Epithelial cell of esophagus (primary cell): ENCODE measurements at regions not wholly inside any gene's neighbourhood (a gene's known extent, or its start where the extent isn't known, plus 50 kb on each side); places are given as distances from the start of the nearest gene placed in this dataset.

Experiments
- DNase-seq: peaks from one replicate; pipeline ENCODE4 v3.0.0; 2010; ENCODE audit warnings: low read depth
- H3K4me3 ChIP-seq: 2 replicates; pipeline ENCODE4 v1.5.1; 2011; ENCODE audit warnings: mild to moderate bottlenecking, low read length, control low read depth
- TF ChIP-seq, protein P1 (sequence below): IDR thresholded peaks from 2 replicates; pipeline ENCODE4 v1.5.1; 2011; ENCODE audit warnings: low read depth, mild to moderate bottlenecking, low read length, control low read depth, inconsistent platforms; ENCODE audit not compliant: insufficient read depth; ENCODE audit errors: missing control alignments

DNA sequence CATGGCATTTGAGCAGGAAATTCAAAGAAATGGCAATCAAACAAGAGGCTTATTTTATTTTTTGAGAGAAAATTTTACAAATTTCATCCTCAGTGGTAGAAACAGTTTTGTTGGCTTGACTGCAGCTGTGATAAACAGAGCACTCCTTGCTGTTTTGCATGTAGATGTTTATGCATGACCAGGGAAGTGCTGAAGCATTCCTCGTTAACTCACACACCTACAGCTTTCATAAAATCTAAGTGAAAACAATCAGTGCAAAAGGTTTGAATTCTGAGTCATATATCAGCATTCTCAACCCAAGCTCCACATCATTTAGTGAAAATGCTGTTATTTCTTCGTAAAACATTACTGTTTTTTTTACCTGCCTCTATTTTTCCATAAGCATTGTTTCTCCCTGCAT lies 146.6 kb upstream of the CCDC68 start:
- H3K4me3 ChIP-seq = no peak overlapping the region
- TF ChIP-seq, protein P1, sequence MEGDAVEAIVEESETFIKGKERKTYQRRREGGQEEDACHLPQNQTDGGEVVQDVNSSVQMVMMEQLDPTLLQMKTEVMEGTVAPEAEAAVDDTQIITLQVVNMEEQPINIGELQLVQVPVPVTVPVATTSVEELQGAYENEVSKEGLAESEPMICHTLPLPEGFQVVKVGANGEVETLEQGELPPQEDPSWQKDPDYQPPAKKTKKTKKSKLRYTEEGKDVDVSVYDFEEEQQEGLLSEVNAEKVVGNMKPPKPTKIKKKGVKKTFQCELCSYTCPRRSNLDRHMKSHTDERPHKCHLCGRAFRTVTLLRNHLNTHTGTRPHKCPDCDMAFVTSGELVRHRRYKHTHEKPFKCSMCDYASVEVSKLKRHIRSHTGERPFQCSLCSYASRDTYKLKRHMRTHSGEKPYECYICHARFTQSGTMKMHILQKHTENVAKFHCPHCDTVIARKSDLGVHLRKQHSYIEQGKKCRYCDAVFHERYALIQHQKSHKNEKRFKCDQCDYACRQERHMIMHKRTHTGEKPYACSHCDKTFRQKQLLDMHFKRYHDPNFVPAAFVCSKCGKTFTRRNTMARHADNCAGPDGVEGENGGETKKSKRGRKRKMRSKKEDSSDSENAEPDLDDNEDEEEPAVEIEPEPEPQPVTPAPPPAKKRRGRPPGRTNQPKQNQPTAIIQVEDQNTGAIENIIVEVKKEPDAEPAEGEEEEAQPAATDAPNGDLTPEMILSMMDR = no peak
- no peak for DNase-seq

DNA sequence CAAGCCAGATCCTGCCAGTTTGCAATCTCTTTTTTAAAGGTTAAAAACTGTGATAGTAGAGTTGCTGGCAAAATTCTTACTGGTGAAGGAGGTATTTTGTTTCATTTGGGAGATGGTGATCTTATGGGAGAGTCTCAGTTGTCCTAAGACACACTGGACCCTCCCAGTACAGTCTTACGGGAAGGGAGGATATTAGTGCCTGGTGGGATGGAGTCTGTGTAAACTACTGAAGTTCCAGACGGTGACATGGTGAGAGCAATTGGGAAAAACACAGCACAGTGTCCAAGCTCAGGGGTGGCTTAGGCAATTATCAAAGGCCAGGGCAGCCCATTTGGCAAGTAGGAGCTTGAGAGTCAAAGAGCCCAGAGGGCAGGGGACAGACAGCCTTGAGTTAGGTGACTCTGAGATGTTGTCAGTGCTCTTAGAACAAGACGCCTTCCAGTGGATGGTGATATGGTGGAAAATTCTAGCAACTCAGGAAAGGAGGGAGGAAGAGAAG lies 143.7 kb upstream of the CCDC68 start:
- no peak for DNase-seq
- H3K4me3 ChIP-seq = no peak overlapping the region
- TF ChIP-seq, protein P1 = no peak

DNA sequence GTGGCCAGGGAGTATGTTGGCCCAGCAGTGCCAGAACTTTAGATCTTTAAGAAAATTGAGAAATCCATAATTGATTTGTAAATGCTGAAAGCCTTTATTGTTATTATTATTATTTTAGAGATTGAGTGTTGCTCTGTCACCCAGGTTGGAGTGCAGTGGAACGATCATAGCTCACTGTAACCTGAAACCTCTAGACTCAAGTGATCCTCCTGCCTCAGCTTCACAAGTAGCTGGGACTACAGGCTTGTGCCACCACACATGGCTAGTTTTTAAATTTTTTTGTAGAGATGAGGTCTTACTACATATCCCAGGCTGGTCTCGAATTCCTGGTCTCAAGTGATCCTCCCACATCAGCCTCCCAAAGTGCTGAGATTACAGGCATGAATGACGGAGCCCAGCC lies 143.2 kb upstream of the CCDC68 start:
- H3K4me3 ChIP-seq = no peak overlapping the region
- no peak for DNase-seq
- TF ChIP-seq, protein P1 = no peak

DNA sequence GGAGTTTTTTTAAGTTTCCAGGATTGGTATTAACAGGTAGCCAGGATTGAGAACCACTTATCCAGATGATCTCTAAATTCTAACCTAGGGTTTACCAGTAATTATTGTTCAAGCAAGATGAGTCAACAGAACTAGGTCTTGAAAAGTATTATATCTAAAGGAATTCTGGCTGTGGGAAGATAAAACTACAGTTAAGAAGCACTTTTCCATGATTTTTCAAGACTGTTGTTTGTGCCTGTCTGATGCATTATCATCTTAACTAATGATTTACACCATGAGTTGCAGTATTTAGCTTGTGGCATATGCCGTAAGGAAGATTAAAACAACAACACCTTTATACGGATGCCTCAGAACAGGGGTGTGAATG lies 142.2 kb upstream of the CCDC68 start:
- DNase-seq = no peak
- TF ChIP-seq, protein P1 = no peak

DNA sequence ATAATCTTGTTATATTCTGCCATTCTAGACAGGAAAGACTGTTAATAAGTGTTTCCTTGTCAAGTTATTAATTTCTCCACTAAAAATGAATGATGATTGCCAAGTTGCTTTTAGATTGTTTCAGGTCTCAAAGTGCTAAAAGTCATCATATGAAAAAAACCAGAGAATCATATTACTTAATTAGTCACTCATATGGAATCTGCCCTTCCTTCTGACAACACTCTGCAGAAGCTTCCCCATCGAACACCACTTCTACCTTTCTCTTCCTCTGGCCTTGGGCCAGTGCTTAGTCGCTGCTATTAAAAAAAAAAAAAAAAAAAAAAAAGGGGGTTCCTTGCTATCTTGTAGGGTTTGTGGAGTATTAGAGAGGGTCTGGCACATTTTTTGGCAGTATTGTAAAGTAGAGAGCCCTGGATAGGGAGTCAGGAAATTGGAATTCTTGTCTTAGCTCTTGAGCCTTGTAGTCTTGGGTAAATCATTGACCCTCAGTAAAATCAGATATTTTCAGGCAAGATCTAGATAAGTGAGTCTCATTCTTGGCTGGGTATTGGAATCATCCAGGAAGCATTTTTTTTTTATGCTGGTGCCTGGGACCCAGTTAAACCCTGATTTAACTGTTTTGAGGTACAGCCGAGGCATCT lies 141.7 kb upstream of the CCDC68 start:
- peak; percentile 86 for DNase-seq
- TF ChIP-seq, protein P1 = no peak
- no peak overlapping the region for H3K4me3 ChIP-seq

More for the DNA sequence above, 142.2 kb upstream of the CCDC68 start:
- no peak overlapping the region for H3K4me3 ChIP-seq

DNA sequence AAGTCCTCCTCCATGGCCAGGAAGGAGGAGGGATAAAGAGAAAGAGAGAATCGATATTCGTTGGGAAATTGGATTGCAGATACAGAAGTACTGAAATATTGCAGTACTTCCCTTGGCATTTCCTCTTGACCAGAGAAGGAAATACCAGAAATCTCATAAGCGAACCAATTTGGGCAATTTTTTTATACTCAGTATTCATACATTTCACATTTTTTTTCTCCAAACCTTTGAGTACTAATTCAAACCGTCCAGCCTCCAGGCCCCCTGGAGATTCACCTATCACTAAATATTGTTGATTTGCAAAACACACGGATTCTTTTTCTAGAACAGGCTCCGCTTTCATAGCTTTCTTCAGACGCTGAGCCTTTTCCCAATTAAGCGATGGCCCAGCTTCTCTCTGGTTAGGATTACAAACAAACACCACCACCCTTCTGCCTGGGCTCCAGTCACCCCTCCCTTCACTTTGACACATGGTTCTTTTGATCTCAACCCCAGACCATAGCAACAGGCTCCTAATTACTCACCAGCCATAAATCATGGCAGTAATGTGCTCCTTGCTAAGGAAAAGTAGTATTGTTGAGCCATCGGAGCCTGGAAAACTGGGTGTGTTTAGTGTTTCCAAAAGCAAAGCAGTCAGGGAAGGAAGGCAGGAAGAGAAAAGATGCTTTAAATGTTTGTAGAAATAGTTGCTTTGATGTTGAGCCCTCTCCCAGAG lies 138.4 kb upstream of the CCDC68 start:
- H3K4me3 ChIP-seq = no peak overlapping the region
- DNase-seq = no peak
- TF ChIP-seq, protein P1 = no peak
